ENCODE measurements at regions not wholly inside any gene's neighbourhood (a gene's known extent, or its start where the extent isn't known, plus 50 kb on each side); places are given as distances from the start of the nearest gene placed in this dataset.

DNA sequence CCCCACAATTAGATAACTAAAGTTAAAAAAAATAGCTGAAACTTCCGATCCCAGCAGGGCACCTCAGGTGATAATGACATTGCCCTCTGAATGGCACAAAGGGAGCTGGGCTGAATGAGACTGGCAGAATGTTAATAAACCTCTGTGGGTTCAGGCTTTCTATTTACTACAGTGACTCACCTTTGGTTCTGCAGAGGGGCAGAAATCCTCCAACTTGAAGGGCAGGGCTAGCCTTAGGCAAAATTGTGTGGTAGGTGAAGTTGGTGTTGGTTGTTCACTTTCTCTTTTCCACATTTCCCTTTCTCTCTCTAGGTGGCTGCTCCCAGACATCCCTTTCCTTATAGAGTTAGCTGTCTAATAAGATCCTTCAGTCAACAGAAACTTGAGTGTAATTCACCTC lies 625.2 kb downstream of the EPM2A start:
- TF ChIP-seq, protein P1, sequence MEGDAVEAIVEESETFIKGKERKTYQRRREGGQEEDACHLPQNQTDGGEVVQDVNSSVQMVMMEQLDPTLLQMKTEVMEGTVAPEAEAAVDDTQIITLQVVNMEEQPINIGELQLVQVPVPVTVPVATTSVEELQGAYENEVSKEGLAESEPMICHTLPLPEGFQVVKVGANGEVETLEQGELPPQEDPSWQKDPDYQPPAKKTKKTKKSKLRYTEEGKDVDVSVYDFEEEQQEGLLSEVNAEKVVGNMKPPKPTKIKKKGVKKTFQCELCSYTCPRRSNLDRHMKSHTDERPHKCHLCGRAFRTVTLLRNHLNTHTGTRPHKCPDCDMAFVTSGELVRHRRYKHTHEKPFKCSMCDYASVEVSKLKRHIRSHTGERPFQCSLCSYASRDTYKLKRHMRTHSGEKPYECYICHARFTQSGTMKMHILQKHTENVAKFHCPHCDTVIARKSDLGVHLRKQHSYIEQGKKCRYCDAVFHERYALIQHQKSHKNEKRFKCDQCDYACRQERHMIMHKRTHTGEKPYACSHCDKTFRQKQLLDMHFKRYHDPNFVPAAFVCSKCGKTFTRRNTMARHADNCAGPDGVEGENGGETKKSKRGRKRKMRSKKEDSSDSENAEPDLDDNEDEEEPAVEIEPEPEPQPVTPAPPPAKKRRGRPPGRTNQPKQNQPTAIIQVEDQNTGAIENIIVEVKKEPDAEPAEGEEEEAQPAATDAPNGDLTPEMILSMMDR (conservative IDR thresholded peaks at IDR 0.05): no peak
- TF ChIP-seq ZFX (IDR thresholded peaks at IDR 0.05): no peak

Data from C4-2B (cell line).